NCI-H774 (cell line): ENCODE measurements at regions not wholly inside any gene's neighbourhood (a gene's known extent, or its start where the extent isn't known, plus 50 kb on each side); places are given as distances from the start of the nearest gene placed in this dataset.
"Not testable (repeated sequence)": the region's sequence is repeated elsewhere in the genome, so short reads cannot be mapped to it uniquely, and the experiment has no call there.

Experiments
- DNase-seq: peaks from one replicate; lab custom pipeline; 2025; lab: John Stamatoyannopoulos, UW

DNA sequence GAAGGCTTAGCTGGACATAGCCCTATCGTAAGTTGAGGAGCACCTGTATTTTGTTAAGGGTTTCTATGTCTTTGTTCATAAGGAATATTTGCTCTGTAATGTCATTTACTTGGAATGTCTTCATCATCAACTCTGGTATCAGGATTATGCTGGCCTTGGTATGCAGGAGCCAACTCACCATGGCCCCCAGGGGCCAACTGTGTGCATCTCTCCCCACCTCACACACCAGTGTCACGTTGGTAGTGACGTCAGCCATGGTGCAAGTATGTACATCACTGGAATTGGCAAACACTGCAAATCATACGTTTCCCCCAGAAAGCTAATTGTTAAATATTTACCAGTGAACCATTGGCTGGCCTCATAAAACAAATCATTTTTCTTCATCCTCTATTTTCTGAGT is 70.8 kb downstream of the YTHDF1 start:
- DNase-seq = no peak

- no peak for DNase-seq
These were observed 73.0 kb downstream of the YTHDF1 start for GRCh38 chr20:63142933-63143332.

DNA sequence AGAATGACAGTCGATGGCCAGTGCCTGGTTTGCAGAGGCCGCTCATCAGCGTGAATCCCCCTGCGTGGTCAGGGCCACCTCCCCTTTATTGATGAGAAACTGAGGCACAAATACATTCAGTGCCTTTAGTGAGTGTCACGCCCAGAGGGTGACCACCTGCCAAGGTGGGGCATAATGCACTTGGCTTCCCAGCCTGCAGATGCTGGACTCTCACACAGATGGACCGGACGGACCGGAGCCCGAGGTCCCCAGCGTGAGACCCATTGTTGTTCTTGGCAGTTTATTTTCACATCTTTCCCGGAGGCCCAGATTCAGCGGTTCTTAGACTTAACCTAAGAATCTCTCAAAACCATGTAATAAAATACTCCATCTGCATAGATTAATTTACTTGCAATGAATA is 74.4 kb downstream of the YTHDF1 start:
- DNase-seq = no peak

DNA sequence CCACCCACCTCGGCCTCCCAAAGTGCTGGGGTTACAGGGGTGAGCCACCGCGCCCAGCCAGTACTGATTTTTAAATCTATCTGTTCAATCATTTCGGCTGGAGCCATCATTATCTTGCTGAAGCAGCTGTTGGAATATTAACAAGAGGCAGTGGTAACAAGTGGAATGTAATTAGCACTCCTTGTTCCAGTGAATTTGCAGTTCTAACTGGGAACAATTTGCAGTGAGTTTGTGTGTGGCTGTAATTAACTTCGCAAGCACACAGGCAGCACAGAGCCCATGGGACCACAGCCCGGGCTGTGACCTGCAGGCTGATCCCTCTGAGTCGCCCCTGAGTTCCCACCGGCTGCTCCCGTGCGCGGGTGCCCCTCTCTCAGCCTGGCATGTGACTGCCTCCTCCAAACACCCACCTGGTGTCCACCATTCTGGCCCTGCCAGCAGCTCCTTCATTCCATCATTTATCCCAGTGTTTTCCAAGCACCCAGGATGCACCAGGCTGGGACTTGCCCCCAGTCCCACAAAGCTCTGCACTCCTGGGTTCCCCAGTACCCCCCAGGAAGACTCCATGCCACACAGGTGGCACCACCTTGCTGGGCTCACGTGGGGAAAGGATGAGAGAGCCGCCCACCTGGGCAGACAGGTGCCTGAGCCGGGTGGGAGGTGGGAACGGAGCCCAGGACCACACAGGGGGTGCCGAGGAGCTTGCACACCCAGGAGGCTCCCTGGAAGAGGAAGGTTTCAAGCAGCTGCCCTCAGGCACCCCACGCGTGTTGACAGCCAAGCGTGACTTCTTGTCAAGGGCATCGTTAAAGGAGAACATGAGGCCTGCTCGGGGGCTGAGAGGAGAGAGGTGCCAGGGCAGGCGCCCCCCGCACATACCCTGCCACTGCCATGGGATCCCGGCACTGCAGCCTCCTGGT is 75.2 kb downstream of the YTHDF1 start:
- no peak for DNase-seq

DNA sequence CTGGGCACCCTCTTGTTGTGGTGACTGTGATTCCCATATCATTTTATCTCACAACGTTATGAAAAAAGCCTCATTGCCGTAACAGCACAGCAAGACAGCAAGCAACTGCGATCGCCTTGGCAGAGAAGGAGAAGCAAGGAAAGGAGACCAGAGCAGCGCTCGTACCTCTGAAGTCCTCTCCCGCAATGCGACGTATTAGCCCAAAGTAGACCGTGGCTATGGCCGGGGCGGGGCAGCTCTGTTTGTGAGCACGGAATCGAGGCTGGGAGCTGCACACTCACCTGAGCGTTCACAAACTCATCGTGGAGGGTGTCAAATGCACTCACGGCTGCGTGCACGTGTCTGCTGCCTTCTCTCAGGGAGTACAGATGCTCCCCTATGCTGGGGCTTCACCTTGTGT is 76.1 kb downstream of the YTHDF1 start:
- no peak for DNase-seq

GRCh38 chr20:63139356-63139755 is 76.6 kb downstream of the YTHDF1 start:
- no peak for DNase-seq

GRCh38 chr20:63138855-63139341 is 77.0 kb downstream of the YTHDF1 start:
- DNase-seq = no peak

GRCh38 chr20:63137851-63138415 is 78.0 kb downstream of the YTHDF1 start:
- DNase-seq = no peak

DNA sequence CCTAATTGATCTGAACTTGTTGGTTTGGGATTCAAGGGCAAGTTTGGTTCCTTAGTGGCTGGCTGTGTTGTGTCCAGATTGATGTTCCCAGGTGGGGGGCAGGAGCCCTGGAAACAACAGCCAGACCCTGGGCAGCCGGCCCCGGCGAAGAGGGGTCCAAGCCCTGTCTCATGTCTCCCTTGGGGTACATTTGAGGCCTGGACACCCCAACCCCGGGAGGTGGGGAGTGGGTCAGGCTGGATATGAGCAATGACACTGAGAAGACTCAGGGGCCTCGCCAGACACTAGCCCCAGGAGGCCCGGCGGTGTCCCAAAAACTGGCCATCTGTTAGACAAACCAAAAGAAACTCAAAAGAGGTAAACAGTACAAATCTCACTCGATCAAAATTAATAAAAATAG is 79.6 kb downstream of the YTHDF1 start:
- DNase-seq = no peak

GRCh38 chr20:63135411-63135810 is 80.5 kb downstream of the YTHDF1 start:
- DNase-seq = no peak

DNA sequence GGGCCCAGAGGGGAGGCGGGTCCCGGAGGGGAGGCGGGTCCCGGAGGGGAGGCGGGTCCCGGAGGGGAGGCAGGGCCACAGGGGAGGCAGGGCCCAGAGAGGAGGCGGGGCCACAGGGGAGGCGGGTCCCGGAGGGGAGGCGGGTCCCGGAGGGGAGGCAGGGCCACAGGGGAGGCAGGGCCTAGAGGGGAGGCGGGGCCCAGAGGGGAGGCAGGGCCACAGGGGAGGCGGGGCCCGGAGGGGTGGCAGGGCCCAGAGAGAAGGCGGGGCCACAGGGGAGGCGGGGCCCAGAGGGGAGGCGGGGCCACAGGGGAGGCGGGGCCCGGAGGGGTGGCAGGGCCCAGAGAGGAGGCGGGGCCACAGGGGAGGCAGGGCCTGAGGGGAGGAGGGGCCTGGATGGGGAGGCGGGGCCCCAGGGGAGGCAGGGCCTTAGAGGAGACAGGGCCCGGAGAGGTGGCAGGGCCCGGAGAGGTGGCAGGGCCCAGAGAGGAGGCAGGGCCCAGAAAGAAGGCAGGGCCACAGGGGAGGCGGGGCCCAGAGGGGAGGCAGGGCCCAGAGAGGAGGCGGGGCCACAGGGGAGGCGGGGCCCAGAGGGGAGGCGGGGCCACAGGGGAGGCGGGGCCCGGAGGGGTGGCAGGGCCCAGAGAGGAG is 81.1 kb downstream of the YTHDF1 start:
- not testable (repeated sequence) for DNase-seq

DNA sequence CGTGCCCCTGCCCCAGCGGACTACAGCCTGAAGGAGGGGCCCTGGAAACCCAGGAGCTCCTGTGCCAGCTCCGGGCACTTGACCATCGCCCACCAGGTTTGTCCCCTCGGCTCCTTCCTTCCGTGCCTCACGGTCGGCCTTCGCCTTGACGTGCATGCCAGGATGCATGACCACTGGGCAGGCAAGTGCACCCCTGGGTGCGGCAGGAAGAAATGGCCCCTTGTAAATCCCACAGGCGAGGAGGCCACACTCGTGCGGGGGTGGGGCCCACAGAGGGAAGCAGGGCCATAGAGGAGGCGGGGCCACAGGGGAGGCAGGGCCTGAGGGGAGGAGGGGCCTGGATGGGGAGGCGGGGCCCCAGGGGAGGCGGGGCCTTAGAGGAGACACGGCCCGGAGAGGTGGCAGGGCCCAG is 81.7 kb downstream of the YTHDF1 start:
- no peak for DNase-seq

GRCh38 chr20:63133481-63134091 is 82.3 kb downstream of the YTHDF1 start:
- DNase-seq = no peak

GRCh38 chr20:63132715-63133471 is 83.0 kb downstream of the YTHDF1 start:
- DNase-seq = no peak

DNA sequence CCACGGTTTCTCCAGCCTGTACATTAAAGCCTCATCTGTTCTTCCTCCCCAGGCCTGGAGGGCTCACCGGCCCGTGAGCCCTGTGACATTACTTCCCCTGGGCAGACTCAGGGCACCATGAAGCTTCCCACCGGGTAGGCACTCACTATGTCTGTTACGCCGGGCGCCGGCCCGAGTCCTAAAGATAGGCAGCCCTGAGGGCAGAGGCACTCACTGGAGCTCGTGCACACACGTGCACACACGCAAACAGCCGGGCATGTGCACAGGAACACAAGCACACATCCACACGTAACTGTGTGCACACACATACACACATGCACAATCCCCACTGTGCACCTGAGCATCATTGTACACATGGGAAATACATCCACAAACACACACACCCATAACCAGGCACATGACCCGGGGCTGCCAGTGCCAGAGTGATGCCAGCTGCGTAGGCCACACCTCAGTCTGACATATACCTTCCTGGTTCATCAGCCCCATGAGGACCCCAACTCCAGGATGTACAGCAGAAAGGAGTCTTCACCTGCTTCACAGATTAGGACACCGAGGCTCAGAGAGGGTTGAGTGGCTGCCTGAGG is 83.7 kb downstream of the YTHDF1 start:
- no peak for DNase-seq

- no peak for DNase-seq
These were observed 85.0 kb downstream of the YTHDF1 start for GRCh38 chr20:63130658-63131577.

DNA sequence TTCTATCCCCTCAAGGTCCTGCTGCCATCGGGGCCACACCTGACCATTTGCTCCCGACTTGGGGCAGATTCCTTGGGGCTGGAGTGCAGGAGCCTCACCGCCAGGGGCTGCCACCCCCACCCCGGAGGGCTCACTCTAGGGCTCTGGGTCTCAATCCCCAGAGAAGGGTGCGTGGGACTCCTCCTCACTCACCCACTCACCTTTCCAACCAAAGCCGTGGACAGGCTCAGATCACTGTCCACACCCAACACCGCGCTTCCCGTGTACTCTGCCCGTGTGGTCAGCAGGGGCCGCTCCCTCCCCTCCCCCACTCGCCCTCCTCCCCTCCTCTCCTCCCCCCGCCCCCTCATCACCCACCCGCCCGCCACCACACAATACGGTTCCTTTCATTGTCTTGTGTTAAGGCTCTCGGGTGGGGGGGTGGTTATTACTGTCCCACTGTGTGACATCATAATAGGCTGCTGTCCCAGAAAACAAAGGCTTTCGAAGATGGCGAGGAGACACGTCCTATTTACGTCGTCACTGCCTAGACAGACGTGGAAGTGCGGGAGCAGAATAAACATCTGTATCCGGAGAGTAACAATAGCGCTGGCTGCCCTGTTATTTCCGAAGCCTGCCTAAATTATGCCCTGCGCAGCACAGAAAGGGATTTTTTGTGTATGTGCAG is 85.8 kb downstream of the YTHDF1 start:
- DNase-seq = no peak

DNA sequence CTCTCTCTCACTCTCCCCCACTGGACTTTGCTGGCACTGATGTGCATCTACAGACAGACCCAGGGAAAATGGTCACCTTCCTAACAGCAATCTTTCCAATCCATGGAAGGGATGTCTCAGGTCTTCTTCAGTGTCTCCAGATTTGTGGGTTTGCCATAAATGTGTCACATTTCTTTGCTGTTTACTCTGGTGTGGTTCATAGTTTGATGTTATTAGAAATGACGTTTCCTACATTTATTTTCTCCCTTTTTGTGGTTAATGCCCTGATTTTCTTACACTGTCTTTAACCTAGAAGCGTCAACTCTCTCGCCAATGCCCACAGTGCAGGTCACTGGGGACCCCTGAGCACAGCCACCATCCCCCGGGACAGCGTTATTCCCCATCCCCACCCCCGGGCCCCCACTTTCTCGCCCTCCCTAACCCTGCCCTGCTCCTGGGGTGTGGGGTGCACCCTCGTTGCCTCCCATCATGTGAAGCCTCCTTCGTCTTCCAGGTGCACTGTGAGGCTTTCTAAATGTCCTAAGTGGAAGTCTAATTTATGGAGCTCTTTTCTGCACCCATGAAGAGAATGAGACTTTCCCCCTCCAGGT is 86.5 kb downstream of the YTHDF1 start:
- DNase-seq = no peak

DNA sequence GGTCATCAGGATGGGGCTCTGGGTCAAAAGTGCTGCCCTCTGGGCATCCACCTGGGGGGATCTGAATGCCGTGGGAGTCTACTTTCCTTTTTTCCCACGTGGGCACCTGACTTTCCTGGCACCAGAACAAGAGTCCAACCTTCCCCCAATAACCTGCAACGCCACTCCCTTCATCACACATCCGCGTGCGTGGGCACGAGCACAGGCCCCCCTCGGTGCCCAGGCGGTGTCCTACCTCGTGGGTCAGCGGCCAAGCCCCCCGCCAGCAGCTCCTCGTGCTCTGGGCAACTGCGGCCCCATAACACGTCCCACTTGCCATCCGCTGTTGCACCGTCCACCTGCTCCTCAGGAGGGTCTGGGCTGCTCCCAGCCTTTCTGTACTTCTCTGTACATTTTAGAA is 87.0 kb downstream of the YTHDF1 start:
- DNase-seq = no peak
